ENCODE measurements at regions not wholly inside any gene's neighbourhood (a gene's known extent, or its start where the extent isn't known, plus 50 kb on each side); places are given as distances from the start of the nearest gene placed in this dataset.

DNA sequence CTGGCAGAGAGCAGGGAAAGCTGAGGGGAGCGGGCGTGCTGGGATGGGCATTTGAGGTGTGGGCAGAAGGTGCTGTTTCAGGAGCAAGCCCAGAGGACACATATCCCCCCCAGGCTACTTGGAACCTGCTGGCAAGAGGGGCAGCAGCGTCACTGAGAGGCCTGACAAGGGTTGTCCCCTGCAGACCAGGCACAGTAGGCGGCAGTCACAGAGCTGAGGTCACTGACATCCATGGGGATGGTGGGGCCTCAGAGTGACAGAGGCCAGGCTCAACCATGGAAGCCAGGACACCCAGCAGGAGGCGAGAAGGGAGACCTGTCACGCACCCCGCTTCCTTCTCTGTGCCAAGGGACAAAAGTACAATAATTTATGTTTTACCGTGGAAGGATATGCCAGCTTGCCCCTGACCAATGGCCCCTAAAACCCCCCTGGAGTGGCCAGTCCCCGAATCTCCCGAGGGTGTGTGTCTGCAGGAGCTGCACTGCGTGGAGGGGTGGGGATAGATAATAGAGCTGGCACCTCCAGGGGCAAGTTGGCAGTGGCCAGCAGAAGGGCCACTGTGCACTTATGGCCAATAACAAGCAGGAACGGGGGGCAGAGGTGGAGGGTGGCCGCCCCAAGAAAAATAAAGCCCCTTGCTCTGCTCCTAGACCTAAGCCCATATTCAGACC is 86.3 kb upstream of the SLC66A3 start:
- TF ChIP-seq, protein P1, sequence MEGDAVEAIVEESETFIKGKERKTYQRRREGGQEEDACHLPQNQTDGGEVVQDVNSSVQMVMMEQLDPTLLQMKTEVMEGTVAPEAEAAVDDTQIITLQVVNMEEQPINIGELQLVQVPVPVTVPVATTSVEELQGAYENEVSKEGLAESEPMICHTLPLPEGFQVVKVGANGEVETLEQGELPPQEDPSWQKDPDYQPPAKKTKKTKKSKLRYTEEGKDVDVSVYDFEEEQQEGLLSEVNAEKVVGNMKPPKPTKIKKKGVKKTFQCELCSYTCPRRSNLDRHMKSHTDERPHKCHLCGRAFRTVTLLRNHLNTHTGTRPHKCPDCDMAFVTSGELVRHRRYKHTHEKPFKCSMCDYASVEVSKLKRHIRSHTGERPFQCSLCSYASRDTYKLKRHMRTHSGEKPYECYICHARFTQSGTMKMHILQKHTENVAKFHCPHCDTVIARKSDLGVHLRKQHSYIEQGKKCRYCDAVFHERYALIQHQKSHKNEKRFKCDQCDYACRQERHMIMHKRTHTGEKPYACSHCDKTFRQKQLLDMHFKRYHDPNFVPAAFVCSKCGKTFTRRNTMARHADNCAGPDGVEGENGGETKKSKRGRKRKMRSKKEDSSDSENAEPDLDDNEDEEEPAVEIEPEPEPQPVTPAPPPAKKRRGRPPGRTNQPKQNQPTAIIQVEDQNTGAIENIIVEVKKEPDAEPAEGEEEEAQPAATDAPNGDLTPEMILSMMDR (IDR thresholded peaks at IDR 0.05) = no peak
- TF ChIP-seq POLR2A (IDR thresholded peaks at IDR 0.05) = no peak

All from heart left ventricle (tissue), 13 donors.